ENCODE measurements at regions not wholly inside any gene's neighbourhood (a gene's known extent, or its start where the extent isn't known, plus 50 kb on each side); places are given as distances from the start of the nearest gene placed in this dataset.

DNA sequence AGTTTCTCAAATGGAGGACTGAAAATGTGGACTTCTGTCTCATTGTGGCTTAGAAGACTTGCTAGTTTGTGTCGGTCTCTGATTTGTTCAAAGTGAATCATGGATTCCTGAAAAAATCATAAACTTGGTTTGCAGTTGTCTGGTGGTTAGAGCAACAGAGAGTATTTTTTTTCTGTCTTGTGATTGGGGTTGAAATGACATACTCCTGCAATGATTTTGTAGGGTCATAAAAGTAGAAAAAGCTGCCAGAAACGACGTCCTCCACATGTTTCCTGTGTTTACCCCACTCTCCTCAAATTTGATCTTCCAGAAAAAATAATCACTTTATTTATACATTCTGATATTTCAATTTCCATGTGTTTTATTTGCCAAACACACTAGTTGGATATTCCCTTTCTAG lies 219.2 kb upstream of the PGR start:
- no peak overlapping the region for H3K4me3 ChIP-seq

GRCh38 chr11:101346591-101346990 lies 217.0 kb upstream of the PGR start:
- no peaks in the 10 kb centered on the region for H3K36me3 ChIP-seq
- no peaks in the 10 kb centered on the region for H3K27me3 ChIP-seq
- TF ChIP-seq CTCF (IDR thresholded peaks at IDR 0.05) (no peak), POLR2AphosphoS5 (IDR thresholded peaks at IDR 0.05) (no peak), EP300 (IDR thresholded peaks at IDR 0.05) (no peak), POLR2A (IDR thresholded peaks at IDR 0.05) (no peak)
- WGBS, 5 donors, result 50 to 71% (median 67%) methylated on average over 4 of the region's 4 CpGs
- intact Hi-C loops (cut with DNase I; ENCODE audit: low total_unique reads), result no loop called here
- H3K4me3 ChIP-seq, result no peak overlapping the region
- H3K27ac ChIP-seq, result no peak overlapping the region
- no peak for DNase-seq
- H3K9me3 ChIP-seq, result no peaks in the 10 kb centered on the region
- no peaks in the 10 kb centered on the region for H3K4me1 ChIP-seq

More for the DNA sequence above, 219.2 kb upstream of the PGR start:
- no peak for DNase-seq
- WGBS, 5 donors, result 31 to 53% (median 47%) methylated on average over 3 of the region's 3 CpGs
- no peak for TF ChIP-seq POLR2A (IDR thresholded peaks at IDR 0.05)
- no peaks in the 10 kb centered on the region for H3K9me3 ChIP-seq
- H3K27me3 ChIP-seq, result no peaks in the 10 kb centered on the region
- no peak overlapping the region for H3K27ac ChIP-seq
- no peaks in the 10 kb centered on the region for H3K36me3 ChIP-seq
- intact Hi-C loops (cut with DNase I; ENCODE audit: low total_unique reads), result no loop called here
- H3K4me1 ChIP-seq, result no peaks in the 10 kb centered on the region

DNA sequence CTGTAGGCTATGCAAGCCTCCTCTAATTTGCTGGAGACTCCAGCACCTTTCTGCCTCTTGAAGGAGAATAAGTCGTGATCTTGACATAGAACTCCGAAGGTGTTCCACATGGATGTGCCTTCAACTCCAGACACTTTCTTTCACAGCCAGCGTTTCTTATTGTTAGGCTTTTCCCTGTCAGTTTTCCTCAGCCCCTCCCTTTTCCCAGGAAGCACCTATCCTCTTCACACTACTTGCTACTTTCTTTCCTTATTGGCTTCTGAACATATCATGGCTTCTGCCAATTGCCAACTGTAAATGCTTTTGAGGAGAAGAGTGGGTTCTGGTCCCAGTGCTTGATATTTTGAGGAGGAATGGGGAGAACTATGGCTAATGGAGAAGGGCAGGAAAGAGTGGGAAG lies 216.3 kb upstream of the PGR start:
- H3K9me3 ChIP-seq, result no peaks in the 10 kb centered on the region
- H3K4me3 ChIP-seq, result no peak overlapping the region
- WGBS, 5 donors, result 67 to 95% (median 80%) methylated on average over 3 of the region's 3 CpGs
- H3K27ac ChIP-seq, result no peak overlapping the region
- TF ChIP-seq EP300 (IDR thresholded peaks at IDR 0.05), result no peak
- no peak for TF ChIP-seq POLR2A (IDR thresholded peaks at IDR 0.05)
- TF ChIP-seq CTCF (IDR thresholded peaks at IDR 0.05), result no peak
- TF ChIP-seq POLR2AphosphoS5 (IDR thresholded peaks at IDR 0.05), result no peak
- H3K36me3 ChIP-seq, result no peaks in the 10 kb centered on the region
- H3K4me1 ChIP-seq, result no peaks in the 10 kb centered on the region
- DNase-seq, result no peak
- no peaks in the 10 kb centered on the region for H3K27me3 ChIP-seq
- intact Hi-C loops (cut with DNase I; ENCODE audit: low total_unique reads), result no loop called here

DNA sequence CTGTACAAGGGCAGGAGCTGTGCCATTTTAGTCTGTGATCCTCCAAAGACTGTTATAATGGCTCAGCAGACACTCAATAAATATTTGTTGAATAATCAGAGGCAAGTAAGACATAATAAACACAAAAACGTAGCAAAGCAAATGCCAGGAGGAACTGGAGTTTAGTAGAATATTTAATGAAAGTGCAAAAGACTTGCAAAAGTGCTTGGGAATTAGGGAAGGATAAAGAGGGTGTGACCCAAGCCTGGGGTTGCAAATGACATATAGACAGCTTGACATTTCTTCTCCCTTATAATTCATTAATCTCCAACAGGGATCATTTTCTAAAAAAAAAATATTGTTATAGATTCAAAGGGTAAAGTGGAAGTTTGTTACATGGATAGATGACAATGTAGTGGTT lies 212.7 kb upstream of the PGR start:
- H3K27me3 ChIP-seq, result no peaks in the 10 kb centered on the region
- H3K36me3 ChIP-seq, result no peaks in the 10 kb centered on the region
- intact Hi-C loops (cut with DNase I; ENCODE audit: low total_unique reads), result no loop called here
- no peaks in the 10 kb centered on the region for H3K9me3 ChIP-seq
- DNase-seq, result no peak
- H3K4me1 ChIP-seq, result no peaks in the 10 kb centered on the region
- TF ChIP-seq POLR2AphosphoS5 (IDR thresholded peaks at IDR 0.05), result no peak
- TF ChIP-seq EP300 (IDR thresholded peaks at IDR 0.05), result no peak
- no peak for TF ChIP-seq CTCF (IDR thresholded peaks at IDR 0.05)
- no peak for TF ChIP-seq POLR2A (IDR thresholded peaks at IDR 0.05)
- H3K27ac ChIP-seq, result no peak overlapping the region
- no peak overlapping the region for H3K4me3 ChIP-seq
- WGBS, 5 donors, result 9 to 26% (median 15%) methylated on average over 1 of the region's 1 CpG

- DNase-seq, result no peak
- Histone ChIP-seq H3K36me3 (no peaks in the 10 kb centered on the region), H3K4me3 (no peak overlapping the region), H3K27me3 (no peaks in the 10 kb centered on the region), H3K27ac (no peak overlapping the region), H3K4me1 (no peaks in the 10 kb centered on the region), H3K9me3 (no peaks in the 10 kb centered on the region)
- WGBS, 5 donors, result 41 to 71% (median 43%) methylated on average over 1 of the region's 1 CpG
- TF ChIP-seq POLR2AphosphoS5 (IDR thresholded peaks at IDR 0.05) (no peak), POLR2A (IDR thresholded peaks at IDR 0.05) (no peak), EP300 (IDR thresholded peaks at IDR 0.05) (no peak), CTCF (IDR thresholded peaks at IDR 0.05) (no peak)
- intact Hi-C loops (cut with DNase I; ENCODE audit: low total_unique reads), result no loop called here
These were observed 212.0 kb upstream of the PGR start for GRCh38 chr11:101341578-101341977.

Measured in stomach (tissue), 8 donors.